HepG2 (cell line): ENCODE measurements at regions not wholly inside any gene's neighbourhood (a gene's known extent, or its start where the extent isn't known, plus 50 kb on each side); places are given as distances from the start of the nearest gene placed in this dataset.

ENCODE experiments used
- ATAC-seq: fragments of 200-7000 bp; cut with Tn5 transposase; 3 replicates; pipeline ENCODE4 v1.9.1; 2020; ENCODE audit warnings: mild to moderate bottlenecking, moderate library complexity
- BruUV-seq: library from RNA; stranded (reverse); fragments of 400-500 nt; replicated peaks from 2 replicates; lab custom pipeline; 2021; lab: Mats Ljungman, UMichigan
- CTCF ChIA-PET: fragments of 300-600 bp; formaldehyde crosslinking; extraction: SDS; loops from one replicate; lab custom pipeline; 2021; ENCODE audit warnings: low total read pairs, inconsistent platforms, low intra/inter-chr PET ratio; lab: Yijun Ruan, JAX
- POLR2A ChIA-PET: fragments of 350-600 bp; sonication (Branson Sonifier 250); formaldehyde crosslinking; loops from one replicate; lab custom pipeline; 2020; ENCODE audit warnings: antibody characterized with exemption, inconsistent platforms; lab: Yijun Ruan, JAX
- DNase-seq: peaks from one replicate; pipeline ENCODE4 v3.0.0-alpha.2; 2015; ENCODE audit warnings: low spot score
- FAIRE-seq: peaks from 3 replicates; lab custom pipeline; 2011; peaks lifted over from hg19 to GRCh38; lab: Jason Lieb, UNC
- H2AFZ ChIP-seq: one replicate; pipeline ENCODE4 v1.6.1; 2011; ENCODE audit warnings: low read length, inconsistent platforms
- H3K27ac ChIP-seq: fragments of 300-600 bp; 3 replicates; pipeline ENCODE4 v1.8.0; 2011; ENCODE audit warnings: mixed run types, mild to moderate bottlenecking, mixed read lengths, low read length, inconsistent platforms; ENCODE audit not compliant: insufficient read depth; ENCODE audit errors: extremely low read length
- H3K27me3 ChIP-seq, 2 experiments: fragments of 200-600 bp in 1 of 2; 2 replicates in 1 of 2; 3 replicates in 1 of 2; pipeline versions ENCODE4 v1.6.0 to v1.8.0; 2011; ENCODE audit warnings: low read length in 2 of 2, mild to moderate bottlenecking in 2 of 2, moderate library complexity in 2 of 2, inconsistent platforms in 1 of 2; ENCODE audit not compliant: insufficient read depth in 2 of 2, control insufficient read depth in 1 of 2
- H3K36me3 ChIP-seq, 2 experiments: fragments of 200-600 bp in 1 of 2; replicated peaks in 1 of 2; 2 replicates in 1 of 2; 3 replicates in 1 of 2; pipeline versions ENCODE4 v1.5.1 to v1.8.0; 2011; ENCODE audit warnings: low read length in 2 of 2, inconsistent platforms in 1 of 2; ENCODE audit not compliant: insufficient read depth in 2 of 2, control insufficient read depth in 1 of 2
- H3K4me1 ChIP-seq: 2 replicates; pipeline ENCODE4 v1.5.1; 2012; ENCODE audit warnings: low read length, inconsistent platforms; ENCODE audit not compliant: insufficient read depth
- H3K4me2 ChIP-seq: 2 replicates; pipeline ENCODE4 v1.6.0; 2011; ENCODE audit warnings: low read depth, low read length, inconsistent platforms
- H3K4me3 ChIP-seq, 3 experiments: fragments of 200-600 bp in 1 of 3; sonication (generic), shearing (Covaris generic) in 1 of 3; replicated peaks in 1 of 3; 2 replicates each; pipeline ENCODE4 v1.5.1; 2011 to 2016; ENCODE audit warnings: low read length in 3 of 3, inconsistent platforms in 2 of 3, low read depth in 2 of 3, mild to moderate bottlenecking in 2 of 3, control low read depth in 1 of 3, mixed read lengths in 1 of 3; ENCODE audit not compliant: insufficient read depth in 1 of 3
- H3K79me2 ChIP-seq: one replicate; pipeline ENCODE4 v1.6.1; 2011; ENCODE audit warnings: low read length, inconsistent platforms; ENCODE audit not compliant: insufficient read depth
- H3K9ac ChIP-seq: 2 replicates; pipeline ENCODE4 v1.6.0; 2011; ENCODE audit warnings: mild to moderate bottlenecking, low read depth, low read length, inconsistent platforms; ENCODE audit not compliant: insufficient read depth
- H3K9me3 ChIP-seq: 2 replicates; pipeline ENCODE4 v1.5.1; 2012; ENCODE audit warnings: mild to moderate bottlenecking, low read length
- H4K20me1 ChIP-seq: 2 replicates; pipeline ENCODE4 v1.6.0; 2011; ENCODE audit warnings: inconsistent platforms, mild to moderate bottlenecking, low read length, moderate library complexity; ENCODE audit not compliant: insufficient read depth
- ELF3 ChIP-seq: IDR thresholded peaks from 2 replicates; pipeline ENCODE4 v1.6.1; 2016; ENCODE audit warnings: missing genetic modification reagents, missing compliant biosample characterization
- HBP1 ChIP-seq: IDR thresholded peaks from 2 replicates; pipeline ENCODE4 v1.6.1; 2016; ENCODE audit warnings: low read depth, control low read depth
- HES4 ChIP-seq: sonication (generic); formaldehyde crosslinking; IDR thresholded peaks from 2 replicates; pipeline ENCODE4 v1.9.0; 2021; ENCODE audit warnings: mild to moderate bottlenecking, missing genetic modification reagents, borderline replicate concordance
- HMGXB3 ChIP-seq: sonication (generic); formaldehyde crosslinking; IDR thresholded peaks from 2 replicates; pipeline ENCODE4 v1.4.0; 2020; ENCODE audit warnings: missing genetic modification reagents, borderline replicate concordance
- KAT2B ChIP-seq: fragments of 150-350 bp; IDR thresholded peaks from 2 replicates; pipeline ENCODE4 v1.6.1; 2014; ENCODE audit warnings: low read depth, low read length, borderline replicate concordance
- KLF9 ChIP-seq: IDR thresholded peaks from 2 replicates; pipeline ENCODE4 v1.6.1; 2016; ENCODE audit warnings: low read depth
- MATR3 ChIP-seq: sonication (generic); formaldehyde crosslinking; IDR thresholded peaks from 2 replicates; pipeline ENCODE4 v1.4.0; 2020; ENCODE audit warnings: missing genetic modification reagents
- NCOA1 ChIP-seq: sonication (generic); formaldehyde crosslinking; IDR thresholded peaks from 2 replicates; pipeline ENCODE4 v1.9.0; 2021; ENCODE audit warnings: missing genetic modification reagents
- NFIC ChIP-seq: IDR thresholded peaks from 2 replicates; pipeline ENCODE4 v1.6.1; 2012; ENCODE audit warnings: mild to moderate bottlenecking, low read length, inconsistent platforms
- ONECUT2 ChIP-seq: sonication (generic); formaldehyde crosslinking; IDR thresholded peaks from 2 replicates; pipeline ENCODE4 v1.4.0; 2020; ENCODE audit warnings: missing genetic modification reagents
- PHB2 ChIP-seq: fragments of 450-650 bp; IDR thresholded peaks from 2 replicates; pipeline ENCODE4 v1.6.1; 2018; ENCODE audit not compliant: partially characterized antibody
- SATB2 ChIP-seq: sonication (generic); formaldehyde crosslinking; IDR thresholded peaks from 2 replicates; pipeline ENCODE4 v1.5.0; 2020; ENCODE audit warnings: missing genetic modification reagents
- SMARCC2 ChIP-seq: fragments of 450-650 bp; IDR thresholded peaks from 2 replicates; pipeline ENCODE4 v1.6.1; 2017; ENCODE audit warnings: antibody characterized with exemption, mild to moderate bottlenecking
- SOX6 ChIP-seq, 2 experiments: fragments of 450-650 bp in 1 of 2; sonication (generic) in 1 of 2; formaldehyde crosslinking in 1 of 2; IDR thresholded peaks; 2 replicates each; pipeline versions ENCODE4 v1.4.0 to v1.6.1; 2017 to 2020; ENCODE audit warnings: antibody characterized with exemption in 1 of 2, mild to moderate bottlenecking in 1 of 2, missing genetic modification reagents in 1 of 2
- SPEN ChIP-seq: sonication (generic); formaldehyde crosslinking; IDR thresholded peaks from 2 replicates; pipeline ENCODE4 v1.5.1; 2020; ENCODE audit warnings: low read depth, mild to moderate bottlenecking, missing genetic modification reagents
- TCF7L2 ChIP-seq: IDR thresholded peaks from 2 replicates; pipeline ENCODE4 v1.6.1; 2011; ENCODE audit warnings: mild to moderate bottlenecking, low read depth, low read length, moderate library complexity
- ZC3H13 ChIP-seq: sonication (generic); formaldehyde crosslinking; IDR thresholded peaks from 2 replicates; pipeline ENCODE4 v1.8.1; 2023; ENCODE audit warnings: mild to moderate bottlenecking, missing genetic modification reagents, moderate library complexity
- ZNF138 ChIP-seq: sonication (generic); formaldehyde crosslinking; IDR thresholded peaks from 2 replicates; pipeline ENCODE4 v1.5.0; 2020; ENCODE audit warnings: mild to moderate bottlenecking, low read depth, missing genetic modification reagents
- ZNF263 ChIP-seq: sonication (generic); formaldehyde crosslinking; IDR thresholded peaks from 2 replicates; pipeline ENCODE4 v1.4.0; 2020; ENCODE audit warnings: missing genetic modification reagents
- ZNF564 ChIP-seq: sonication (generic); formaldehyde crosslinking; IDR thresholded peaks from 2 replicates; pipeline ENCODE4 v1.8.1; 2023; ENCODE audit warnings: mild to moderate bottlenecking, missing genetic modification reagents
- WGBS: methylation state at CpG from one replicate; pipeline ENCODE4 v1.1.6; 2017; ENCODE audit warnings: low lambda C conversion rate; 5-methylcytosine and 5-hydroxymethylcytosine counted together
- in situ Hi-C: cut with HindIII; loops from 2 replicates; pipeline ENCODE4 v1.10.0; 2017; ENCODE audit warnings: low pct_unique_long_range_greater_than_20kb; ENCODE audit not compliant: extremely low pct_ligation_motif_present
- intact Hi-C: fragments of 100-400 bp; cut with micrococcal nuclease; formaldehyde crosslinking; loops from one replicate; pipeline ENCODE4 v1.10.0; 2022; ENCODE audit not compliant: unreplicated experiment

- H3K4me2 ChIP-seq, result no peak overlapping the region
- DNase-seq, result no peak
- H2AFZ ChIP-seq, result no peak overlapping the region
- no peaks in the 10 kb centered on the region for H4K20me1 ChIP-seq
- no peaks in the 10 kb centered on the region for H3K4me1 ChIP-seq
- CTCF ChIA-PET, result no interaction called here
- no peaks in the 10 kb centered on the region for H3K27me3 ChIP-seq
- no peaks in the 10 kb centered on the region for H3K9me3 ChIP-seq
- no peak for FAIRE-seq
- ATAC-seq, result no peak
- BruUV-seq, result no TSS peak
- no peaks in the 10 kb centered on the region for H3K79me2 ChIP-seq
- TF ChIP-seq NFIC (no peak), HES4 (CRISPR knock-in tag) (no peak), SOX6 (IDR thresholded peaks at IDR 0.05) (no peak), SOX6 (CRISPR knock-in tag; IDR thresholded peaks at IDR 0.05) (no peak), SPEN (CRISPR knock-in tag) (no peak), HBP1 (CRISPR knock-in tag) (no peak), ZNF138 (CRISPR knock-in tag) (no peak), HMGXB3 (CRISPR knock-in tag) (no peak), NCOA1 (CRISPR knock-in tag) (no peak), SATB2 (CRISPR knock-in tag) (no peak), ZNF564 (CRISPR knock-in tag) (no peak), ELF3 (CRISPR knock-in tag) (no peak), TCF7L2 (no peak), KAT2B (no peak), SMARCC2 (no peak), KLF9 (CRISPR knock-in tag) (no peak), ONECUT2 (CRISPR knock-in tag) (no peak), ZC3H13 (CRISPR knock-in tag) (no peak), ZNF263 (CRISPR knock-in tag) (no peak), PHB2 (no peak), MATR3 (CRISPR knock-in tag) (no peak)
- TF ChIP-seq, all 625 proteins: peak for 0
- H3K9ac ChIP-seq, result no peak overlapping the region
- POLR2A ChIA-PET, result no interaction called here
- H3K36me3 ChIP-seq, result no peaks in the 10 kb centered on the region
- in situ Hi-C loops (no loop called here), intact Hi-C loops (no loop called here)
- H3K4me3 ChIP-seq, result no peak overlapping the region
- H3K27ac ChIP-seq, result no peak overlapping the region
- WGBS, result 0% methylated on average over 1 of the region's 1 CpG
These were observed 195.7 kb upstream of the CCNH start for GRCh38 chr5:87608385-87608784.
